ENCODE measurements at regions not wholly inside any gene's neighbourhood (a gene's known extent, or its start where the extent isn't known, plus 50 kb on each side); places are given as distances from the start of the nearest gene placed in this dataset.

DNA sequence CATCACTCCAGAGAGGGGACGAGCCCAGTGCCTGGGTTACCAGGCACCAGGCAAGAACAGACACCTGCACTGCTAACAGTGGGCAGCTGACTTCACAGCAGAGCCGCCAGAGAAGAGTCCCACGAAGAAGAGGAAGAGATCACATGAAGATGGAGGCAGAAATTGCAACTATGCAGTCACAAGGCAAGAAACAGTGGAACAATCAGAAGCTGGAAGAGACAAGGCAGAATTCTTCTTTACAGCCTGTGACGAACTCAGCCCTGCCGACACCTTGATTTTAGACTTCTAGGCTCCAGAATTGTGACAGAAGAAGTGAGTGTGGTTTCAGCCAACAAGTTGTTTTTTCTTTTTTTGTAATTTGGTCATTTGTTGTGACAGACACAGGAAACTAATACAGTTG is 59.2 kb downstream of the IL12A start:
- Histone ChIP-seq H3K4me3 (ENCODE audit: low read length) (no peak overlapping the region), H3K79me2 (ENCODE audit: low read length) (no peaks in the 10 kb centered on the region), H3K9me2 (replicated peaks; ENCODE audit: low read length) (no peaks in the 10 kb centered on the region), H4K20me1 (ENCODE audit: low read length) (no peaks in the 10 kb centered on the region), H3K9ac (ENCODE audit: low read length) (no peak overlapping the region), H3K4me2 (ENCODE audit: low read length) (no peak overlapping the region), H3K9me3 (ENCODE audit: low read length) (0 out of 2 replicates have a peak, but pooled peaks cover 1% of the 10 kb centered on the region), H2AFZ (ENCODE audit: low read length) (no peak overlapping the region), H3F3A (ENCODE audit: low read length, unreplicated experiment) (no peaks in the 10 kb centered on the region), H3K27ac (ENCODE audit: low read length) (no peak overlapping the region), H3K27me3 (ENCODE audit: low read length) (no peaks in the 10 kb centered on the region), H3K4me1 (ENCODE audit: insufficient read depth, low read length) (no peaks in the 10 kb centered on the region), H3K36me3 (ENCODE audit: low read depth, low read length) (no peaks in the 10 kb centered on the region)
- DNase-seq (no peak), ATAC-seq (no peak)
- no peak for TF ChIP-seq CTCF (conservative IDR thresholded peaks at IDR 0.05; ENCODE audit: low read depth, low read length)
- no peak for TF ChIP-seq EZH2 (IDR thresholded peaks at IDR 0.05; ENCODE audit: low read length, unreplicated experiment)
- TF ChIP-seq EZH2phosphoT487 (IDR thresholded peaks at IDR 0.05; ENCODE audit: borderline replicate concordance, low read length) = no peak
- CTCF ChIA-PET = no interaction called here
- intact Hi-C loops (cut with micrococcal nuclease) = no loop called here
- no TSS peak for BruUV-seq (replicated peaks)
- POLR2A ChIA-PET (ENCODE audit: unreplicated experiment) = no interaction called here

- Histone ChIP-seq H3K4me3 (ENCODE audit: low read length) (no peak overlapping the region), H4K20me1 (ENCODE audit: low read length) (no peaks in the 10 kb centered on the region), H3K9me2 (replicated peaks; ENCODE audit: low read length) (no peaks in the 10 kb centered on the region), H3K9ac (ENCODE audit: low read length) (no peak overlapping the region), H3F3A (ENCODE audit: low read length, unreplicated experiment) (no peaks in the 10 kb centered on the region), H2AFZ (ENCODE audit: low read length) (no peak overlapping the region), H3K79me2 (ENCODE audit: low read length) (no peaks in the 10 kb centered on the region), H3K4me1 (ENCODE audit: insufficient read depth, low read length) (no peaks in the 10 kb centered on the region), H3K4me2 (ENCODE audit: low read length) (no peak overlapping the region), H3K27ac (ENCODE audit: low read length) (no peak overlapping the region), H3K9me3 (ENCODE audit: low read length) (no peaks in the 10 kb centered on the region), H3K27me3 (ENCODE audit: low read length) (no peaks in the 10 kb centered on the region), H3K36me3 (ENCODE audit: low read depth, low read length) (no peaks in the 10 kb centered on the region)
- ChIA-PET POLR2A (ENCODE audit: unreplicated experiment) (no interaction called here), CTCF (no interaction called here)
- ATAC-seq = peak; percentile 42
- intact Hi-C loops (cut with micrococcal nuclease) = no loop called here
- no peak for DNase-seq
- TF ChIP-seq CTCF (conservative IDR thresholded peaks at IDR 0.05; ENCODE audit: low read depth, low read length) (no peak), EZH2 (IDR thresholded peaks at IDR 0.05; ENCODE audit: low read length, unreplicated experiment) (no peak), EZH2phosphoT487 (IDR thresholded peaks at IDR 0.05; ENCODE audit: borderline replicate concordance, low read length) (no peak)
- BruUV-seq (replicated peaks) = no TSS peak
Measured at GRCh38 chr3:160049038-160049437, 60.4 kb downstream of the IL12A start.

DNA sequence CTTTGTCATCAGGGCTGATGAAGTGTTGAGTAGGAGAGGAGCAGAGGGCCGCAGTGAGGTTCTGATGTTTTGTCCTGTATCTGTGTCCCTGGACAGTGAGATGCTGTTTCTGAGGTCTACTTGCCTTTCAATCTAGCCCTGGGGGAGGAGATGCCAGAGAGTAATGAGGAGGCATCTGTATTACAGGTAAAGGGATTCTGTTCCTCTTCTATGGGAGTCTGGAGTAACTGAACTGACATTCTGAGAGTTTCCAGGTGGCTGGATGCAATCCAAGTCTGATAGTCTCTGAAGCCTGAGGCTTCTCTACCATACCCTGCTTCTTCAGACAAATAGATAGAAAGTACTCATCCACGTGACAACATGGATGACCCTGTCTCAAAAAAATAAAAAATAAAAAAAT is 60.9 kb downstream of the IL12A start:
- no peaks in the 10 kb centered on the region for H3K9me3 ChIP-seq (ENCODE audit: low read length)
- H3K4me3 ChIP-seq (ENCODE audit: low read length) = no peak overlapping the region
- no peak overlapping the region for H3K4me2 ChIP-seq (ENCODE audit: low read length)
- H3K9ac ChIP-seq (ENCODE audit: low read length) = no peak overlapping the region
- no peaks in the 10 kb centered on the region for H3K4me1 ChIP-seq (ENCODE audit: insufficient read depth, low read length)
- no peaks in the 10 kb centered on the region for H3K9me2 ChIP-seq (replicated peaks; ENCODE audit: low read length)
- no peak overlapping the region for H3K27ac ChIP-seq (ENCODE audit: low read length)
- ATAC-seq (peak; percentile 18; the same call in 1 of the 2 replicates), DNase-seq (no peak)
- intact Hi-C loops (cut with micrococcal nuclease) = no loop called here
- no TSS peak for BruUV-seq (replicated peaks)
- H3K36me3 ChIP-seq (ENCODE audit: low read depth, low read length) = no peaks in the 10 kb centered on the region
- no peaks in the 10 kb centered on the region for H4K20me1 ChIP-seq (ENCODE audit: low read length)
- no peaks in the 10 kb centered on the region for H3K27me3 ChIP-seq (ENCODE audit: low read length)
- ChIA-PET CTCF (no interaction called here), POLR2A (ENCODE audit: unreplicated experiment) (no interaction called here)
- H3K79me2 ChIP-seq (ENCODE audit: low read length) = no peaks in the 10 kb centered on the region
- TF ChIP-seq EZH2 (IDR thresholded peaks at IDR 0.05; ENCODE audit: low read length, unreplicated experiment) (no peak), CTCF (conservative IDR thresholded peaks at IDR 0.05; ENCODE audit: low read depth, low read length) (no peak), EZH2phosphoT487 (IDR thresholded peaks at IDR 0.05; ENCODE audit: borderline replicate concordance, low read length) (no peak)
- H2AFZ ChIP-seq (ENCODE audit: low read length) = no peak overlapping the region
- no peaks in the 10 kb centered on the region for H3F3A ChIP-seq (ENCODE audit: low read length, unreplicated experiment)
